CD14-positive monocyte (primary cell): ENCODE measurements at regions not wholly inside any gene's neighbourhood (a gene's known extent, or its start where the extent isn't known, plus 50 kb on each side); places are given as distances from the start of the nearest gene placed in this dataset.
"Not testable (repeated sequence)": the region's sequence is repeated elsewhere in the genome, so short reads cannot be mapped to it uniquely, and the experiment has no call there.

Source experiments
- DNase-seq, 3 donors: peaks; one replicate each; pipeline ENCODE4 v3.0.0-alpha.2; 2011 to 2022
- H2AFZ ChIP-seq: 2 replicates; pipeline ENCODE4 v1.6.0; 2012; ENCODE audit warnings: mild to moderate bottlenecking, low read depth, low read length, inconsistent platforms; ENCODE audit not compliant: insufficient read depth, poor library complexity, severe bottlenecking
- H3K27ac ChIP-seq, 2 donors: 1 replicate in 1 of 2; 2 replicates in 1 of 2; pipeline ENCODE4 v1.5.1; 2012 to 2013; ENCODE audit warnings: low read length in 2 of 2, control low read depth in 1 of 2, inconsistent platforms in 1 of 2, low read depth in 1 of 2, mild to moderate bottlenecking in 1 of 2
- H3K27me3 ChIP-seq, 2 donors: one replicate each; pipeline versions ENCODE4 v1.6.0 to v1.6.1; 2011 to 2013; ENCODE audit warnings: low read length in 2 of 2; ENCODE audit not compliant: control insufficient read depth in 2 of 2, insufficient read depth in 2 of 2
- H3K36me3 ChIP-seq, 2 donors: replicated peaks in 1 of 2; 1 replicate in 1 of 2; 2 replicates in 1 of 2; pipeline versions ENCODE4 v1.5.1 to v1.6.1; 2012 to 2013; ENCODE audit warnings: low read length in 2 of 2, control low read depth in 1 of 2, inconsistent platforms in 1 of 2, mild to moderate bottlenecking in 1 of 2; ENCODE audit not compliant: insufficient read depth in 2 of 2, control insufficient read depth in 1 of 2
- H3K4me1 ChIP-seq, 2 donors: 1 replicate in 1 of 2; 2 replicates in 1 of 2; pipeline versions ENCODE4 v1.5.1 to v1.6.1; 2012 to 2013; ENCODE audit warnings: low read length in 2 of 2, control low read depth in 1 of 2, inconsistent platforms in 1 of 2, mild to moderate bottlenecking in 1 of 2, moderate library complexity in 1 of 2; ENCODE audit not compliant: insufficient read depth in 2 of 2, control insufficient read depth in 1 of 2
- H3K4me2 ChIP-seq: replicated peaks from 2 replicates; pipeline ENCODE3; 2012; ENCODE audit warnings: low read length, moderate library complexity, mild to moderate bottlenecking; ENCODE audit not compliant: poor library complexity, severe bottlenecking; ENCODE audit errors: extremely low read depth
- H3K4me3 ChIP-seq, 3 experiments: fragments of 200-600 bp in 1 of 3; sonication (generic) in 1 of 3; replicated peaks in 1 of 3; 1 replicate in 2 of 3; 2 replicates in 1 of 3; pipeline ENCODE4 v1.5.1; 2011 to 2013; ENCODE audit warnings: low read length in 3 of 3, mild to moderate bottlenecking in 3 of 3, control low read depth in 2 of 3, low read depth in 2 of 3, inconsistent platforms in 1 of 3, moderate library complexity in 1 of 3
- H3K79me2 ChIP-seq: 2 replicates; pipeline ENCODE4 v1.6.0; 2012; ENCODE audit warnings: mild to moderate bottlenecking, control low read depth, inconsistent platforms, low read length, moderate library complexity; ENCODE audit not compliant: insufficient read depth
- H3K9ac ChIP-seq: 2 replicates; pipeline ENCODE4 v1.6.0; 2017; ENCODE audit warnings: low read length, mild to moderate bottlenecking; ENCODE audit not compliant: insufficient read depth, poor library complexity, severe bottlenecking
- H3K9me3 ChIP-seq, 2 donors: replicated peaks in 1 of 2; 1 replicate in 1 of 2; 2 replicates in 1 of 2; pipeline versions ENCODE4 v1.5.1 to v1.6.1; 2012 to 2013; ENCODE audit warnings: low read length in 2 of 2, control low read depth in 1 of 2; ENCODE audit not compliant: control insufficient read depth in 1 of 2, insufficient read depth in 1 of 2
- H4K20me1 ChIP-seq: 2 replicates; pipeline ENCODE4 v1.6.0; 2012; ENCODE audit warnings: mild to moderate bottlenecking, low read length, control low read depth, moderate library complexity; ENCODE audit not compliant: insufficient read depth
- H3K27ac Mint-ChIP-seq, 7 donors: one replicate each; pipeline ENCODE4 v1.8.0; 2020; ENCODE audit warnings: mild to moderate bottlenecking in 7 of 7, mixed read lengths in 7 of 7, moderate library complexity in 6 of 7, inconsistent platforms in 2 of 7
- H3K27me3 Mint-ChIP-seq, 3 donors: one replicate each; pipeline ENCODE4 v1.8.0; 2021 to 2022; ENCODE audit warnings: low read depth in 3 of 3, mild to moderate bottlenecking in 3 of 3, mixed read lengths in 3 of 3, moderate library complexity in 3 of 3, inconsistent platforms in 1 of 3
- H3K36me3 Mint-ChIP-seq, 2 donors: one replicate each; pipeline ENCODE4 v1.8.0; 2020; ENCODE audit warnings: mixed read lengths in 2 of 2, inconsistent platforms in 1 of 2, mild to moderate bottlenecking in 1 of 2
- H3K4me1 Mint-ChIP-seq: one replicate; pipeline ENCODE4 v1.8.0; 2020; ENCODE audit warnings: mild to moderate bottlenecking, mixed read lengths
- H3K4me3 Mint-ChIP-seq, 2 donors: one replicate each; pipeline ENCODE4 v1.8.0; 2020; ENCODE audit warnings: mild to moderate bottlenecking in 2 of 2, mixed read lengths in 2 of 2, moderate library complexity in 1 of 2
- H3K9me3 Mint-ChIP-seq, 7 donors: one replicate each; pipeline ENCODE4 v1.8.0; 2020 to 2022; ENCODE audit warnings: mixed read lengths in 7 of 7, mild to moderate bottlenecking in 6 of 7, moderate library complexity in 6 of 7, inconsistent platforms in 2 of 7
- CTCF ChIP-seq: fragments of 200-600 bp; IDR thresholded peaks from one replicate; pipeline ENCODE4 v1.8.0; 2022; ENCODE audit warnings: antibody characterized with exemption, mild to moderate bottlenecking
- WGBS: methylation state at CpG from one replicate; pipeline ENCODE4 v1.1.5; 2013; ENCODE audit warnings: missing lambda C conversion rate; ENCODE audit not compliant: insufficient coverage; 5-methylcytosine and 5-hydroxymethylcytosine counted together
- intact Hi-C, 2 donors: fragments of 100-400 bp; cut with micrococcal nuclease; formaldehyde crosslinking; loops; one replicate each; pipeline versions ENCODE4 v1.15.0 to v1.15.1; 2023

GRCh38 chr13:97890573-97890972, 62.9 kb upstream of the IPO5 start:
- Mint-ChIP-seq H3K9me3 (peaks cover 0 to 11% (median 4%) of the 10 kb centered on the region in 7 donors), H3K4me1 (no peaks in the 10 kb centered on the region), H3K27ac (no peak overlapping the region), H3K36me3 (no peaks in the 10 kb centered on the region), H3K4me3 (no peak overlapping the region), H3K27me3 (peaks cover 0 to 2% (median 2%) of the 10 kb centered on the region in 3 donors)
- DNase-seq: no peak
- TF ChIP-seq CTCF: no peak
- H3K79me2 ChIP-seq: no peaks in the 10 kb centered on the region
- no peak overlapping the region for H3K4me3 ChIP-seq
- no peak overlapping the region for H3K27ac ChIP-seq
- no peak overlapping the region for H3K9ac ChIP-seq
- peaks cover 0 to 6% of the 10 kb centered on the region in 2 donors for H3K9me3 ChIP-seq
- no peaks in the 10 kb centered on the region for H3K27me3 ChIP-seq
- H3K36me3 ChIP-seq: no peaks in the 10 kb centered on the region
- intact Hi-C loops: no loop called here
- H2AFZ ChIP-seq: no peak overlapping the region
- H4K20me1 ChIP-seq: no peaks in the 10 kb centered on the region
- WGBS: no CpG with 5 or more reads among the region's 5 CpGs
- no peaks in the 10 kb centered on the region for H3K4me1 ChIP-seq
- no peak overlapping the region for H3K4me2 ChIP-seq

GRCh38 chr13:97891964-97892363, 61.5 kb upstream of the IPO5 start:
- H3K36me3 Mint-ChIP-seq, H3K4me1 Mint-ChIP-seq, DNase-seq, H4K20me1 ChIP-seq, intact Hi-C loops, H3K4me3 ChIP-seq, H3K4me2 ChIP-seq, H3K27ac Mint-ChIP-seq, H3K9me3 ChIP-seq, H3K9ac ChIP-seq, H3K27me3 Mint-ChIP-seq, H3K4me3 Mint-ChIP-seq, H3K4me1 ChIP-seq, H3K27me3 ChIP-seq, H2AFZ ChIP-seq, H3K36me3 ChIP-seq, H3K79me2 ChIP-seq, H3K27ac ChIP-seq: not testable (repeated sequence)
- H3K9me3 Mint-ChIP-seq: peaks cover 0 to 11% (median 4%) of the 10 kb centered on the region in 7 donors
- 100% methylated on average over 1 of the region's 8 CpGs for WGBS
